ENCODE measurements at regions not wholly inside any gene's neighbourhood (a gene's known extent, or its start where the extent isn't known, plus 50 kb on each side); places are given as distances from the start of the nearest gene placed in this dataset.

GRCh38 chr3:72373139-72373538 is 475.1 kb downstream of the SHQ1 start:
- H3K27ac ChIP-seq = no peak overlapping the region
- H3K9me3 ChIP-seq = no peaks in the 10 kb centered on the region
- TF ChIP-seq CTCF (IDR thresholded peaks at IDR 0.05) = no peak
- no peak for TF ChIP-seq POLR2A (IDR thresholded peaks at IDR 0.05)
- H3K27me3 ChIP-seq = no peaks in the 10 kb centered on the region
- intact Hi-C loops (cut with DNase I; ENCODE audit: low total_unique reads) = no loop called here
- H3K4me3 ChIP-seq = no peak overlapping the region
- no peaks in the 10 kb centered on the region for H3K4me1 ChIP-seq
- H3K36me3 ChIP-seq (ENCODE audit: low read depth, missing control alignments) = no peaks in the 10 kb centered on the region
- no peak for DNase-seq
- WGBS, 2 donors = 95 to 97% methylated on average over 7 to 8 of the region's 8 CpGs

DNA sequence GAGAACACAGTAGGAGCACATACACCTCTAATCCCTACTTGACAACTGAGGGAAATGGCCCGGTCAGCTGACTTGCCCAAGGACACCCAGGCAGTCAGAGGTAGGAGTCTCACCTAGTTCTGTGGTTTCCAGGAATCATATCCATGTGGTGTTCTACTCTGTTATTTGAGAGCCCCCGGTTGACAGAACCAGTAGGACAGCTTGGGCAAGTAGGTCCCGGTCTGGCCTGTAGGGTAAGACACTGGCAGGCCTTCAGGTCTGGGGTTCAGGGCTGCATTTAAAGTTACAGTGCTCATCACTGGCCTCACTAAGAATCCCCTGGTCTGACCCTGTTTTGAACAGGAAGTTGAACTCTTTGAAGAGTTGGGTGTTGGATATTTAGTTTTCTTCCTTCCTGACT is 476.1 kb downstream of the SHQ1 start:
- H3K27ac ChIP-seq = no peak overlapping the region
- no peaks in the 10 kb centered on the region for H3K4me1 ChIP-seq
- WGBS, 2 donors = 84 to 92% methylated on average over 3 of the region's 3 CpGs
- DNase-seq = no peak
- H3K36me3 ChIP-seq (ENCODE audit: low read depth, missing control alignments) = no peaks in the 10 kb centered on the region
- TF ChIP-seq CTCF (IDR thresholded peaks at IDR 0.05) (no peak), POLR2A (IDR thresholded peaks at IDR 0.05) (no peak)
- no peaks in the 10 kb centered on the region for H3K9me3 ChIP-seq
- intact Hi-C loops (cut with DNase I; ENCODE audit: low total_unique reads) = no loop called here
- H3K4me3 ChIP-seq = no peak overlapping the region
- H3K27me3 ChIP-seq = no peaks in the 10 kb centered on the region

DNA sequence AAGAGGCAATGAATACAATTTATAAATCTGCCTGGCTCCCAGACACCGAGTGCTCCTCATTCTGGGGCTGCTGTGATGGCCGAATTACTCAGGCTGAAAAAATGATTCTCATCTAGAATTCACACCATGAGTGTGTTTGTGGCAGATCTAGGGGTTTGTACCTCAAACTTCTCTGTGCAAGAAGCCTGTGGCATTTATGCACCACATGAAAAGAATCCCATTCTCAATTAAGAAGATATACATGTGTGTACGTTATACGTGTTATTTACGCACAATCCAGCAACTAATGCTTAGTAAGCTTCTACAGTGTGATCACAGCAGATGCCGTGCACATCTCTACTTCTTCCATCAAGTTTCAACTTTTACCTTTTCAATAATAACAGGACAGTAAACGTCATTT is 476.8 kb downstream of the SHQ1 start:
- H3K36me3 ChIP-seq (ENCODE audit: low read depth, missing control alignments) = no peaks in the 10 kb centered on the region
- H3K4me1 ChIP-seq = no peaks in the 10 kb centered on the region
- 92 to 93% methylated on average over 7 of the region's 7 CpGs for WGBS, 2 donors
- no peak overlapping the region for H3K4me3 ChIP-seq
- DNase-seq = no peak
- TF ChIP-seq CTCF (IDR thresholded peaks at IDR 0.05) (no peak), POLR2A (IDR thresholded peaks at IDR 0.05) (no peak)
- intact Hi-C loops (cut with DNase I; ENCODE audit: low total_unique reads) = no loop called here
- no peaks in the 10 kb centered on the region for H3K27me3 ChIP-seq
- no peak overlapping the region for H3K27ac ChIP-seq
- no peaks in the 10 kb centered on the region for H3K9me3 ChIP-seq

DNA sequence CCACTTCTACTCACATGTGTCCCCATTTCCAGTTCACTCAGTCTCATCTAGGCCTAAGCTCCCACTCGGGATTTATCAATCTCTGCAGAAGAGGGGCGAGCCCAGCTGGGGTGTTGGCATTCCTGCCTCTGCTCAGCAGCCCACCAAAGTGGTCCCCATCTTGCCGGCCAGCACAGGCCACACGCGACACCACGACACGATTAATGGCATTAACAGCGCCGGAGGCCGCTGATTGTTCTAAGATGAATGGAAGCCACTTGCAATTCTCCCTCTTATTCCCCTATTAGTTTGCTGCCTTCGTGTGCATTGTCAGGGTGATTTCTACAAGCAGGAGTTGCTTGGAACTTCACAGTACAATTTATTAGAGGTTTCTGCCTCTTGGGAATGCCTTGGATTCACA is 477.3 kb downstream of the SHQ1 start:
- no peak overlapping the region for H3K27ac ChIP-seq
- intact Hi-C loops (cut with DNase I; ENCODE audit: low total_unique reads) = no loop called here
- 85 to 87% methylated on average over 11 of the region's 11 CpGs for WGBS, 2 donors

More for the DNA sequence above, 477.3 kb downstream of the SHQ1 start:
- Histone ChIP-seq H3K4me3 (no peak overlapping the region), H3K9me3 (no peaks in the 10 kb centered on the region), H3K36me3 (ENCODE audit: low read depth, missing control alignments) (no peaks in the 10 kb centered on the region), H3K4me1 (no peaks in the 10 kb centered on the region), H3K27me3 (no peaks in the 10 kb centered on the region)
- TF ChIP-seq POLR2A (IDR thresholded peaks at IDR 0.05) (no peak), CTCF (IDR thresholded peaks at IDR 0.05) (no peak)
- no peak for DNase-seq

Data from testis (tissue), 2 donors.